OCI-LY7 (cell line): ENCODE measurements at regions not wholly inside any gene's neighbourhood (a gene's known extent, or its start where the extent isn't known, plus 50 kb on each side); places are given as distances from the start of the nearest gene placed in this dataset.

Experiments
- BruUV-seq: library from RNA; stranded (reverse); fragments of 400-500 nt; replicated peaks from 2 replicates; lab custom pipeline; 2021; lab: Mats Ljungman, UMichigan
- CTCF ChIA-PET: fragments of 300-600 bp; sonication (Branson Sonifier 250); formaldehyde crosslinking; loops from one replicate; lab custom pipeline; 2022; ENCODE audit warnings: antibody characterized with exemption; ENCODE audit not compliant: unreplicated experiment; lab: Charles Lee
- POLR2A ChIA-PET: fragments of 300-600 bp; sonication (Branson Sonifier 250); formaldehyde crosslinking; loops from one replicate; lab custom pipeline; 2022; ENCODE audit warnings: antibody characterized with exemption; lab: Charles Lee
- DNase-seq: peaks from one replicate; pipeline ENCODE4 v3.0.0-alpha.2; 2015; ENCODE audit warnings: low spot score
- H2AFZ ChIP-seq: fragments of 200-600 bp; sonication (generic), shearing (Covaris generic); 2 replicates; pipeline ENCODE4 v1.6.1; 2014; ENCODE audit warnings: mild to moderate bottlenecking, antibody characterized with exemption, low read length, moderate library complexity
- H3K27ac ChIP-seq: fragments of 200-600 bp; sonication (generic); 2 replicates; pipeline ENCODE4 v1.5.1; 2014; ENCODE audit warnings: mixed run types, low read depth, mild to moderate bottlenecking, moderate library complexity, low read length, inconsistent platforms; ENCODE audit not compliant: poor library complexity, severe bottlenecking
- H3K36me3 ChIP-seq: fragments of 200-600 bp; sonication (generic); 2 replicates; pipeline ENCODE4 v1.6.1; 2014; ENCODE audit warnings: mild to moderate bottlenecking, antibody characterized with exemption, low read length, moderate library complexity, mixed read lengths; ENCODE audit not compliant: insufficient read depth
- H3K4me1 ChIP-seq: fragments of 200-600 bp; sonication (generic); 2 replicates; pipeline ENCODE4 v1.5.1; 2014; ENCODE audit warnings: mild to moderate bottlenecking, low read length; ENCODE audit not compliant: insufficient read depth, poor library complexity, severe bottlenecking
- H3K4me2 ChIP-seq: fragments of 200-600 bp; sonication (generic); 2 replicates; pipeline ENCODE4 v1.6.1; 2014; ENCODE audit warnings: mild to moderate bottlenecking, low read length
- H3K4me3 ChIP-seq: fragments of 200-600 bp; sonication (generic); 2 replicates; pipeline ENCODE4 v1.5.1; 2014; ENCODE audit warnings: mild to moderate bottlenecking, low read depth, low read length; ENCODE audit not compliant: poor library complexity, severe bottlenecking
- H3K79me2 ChIP-seq: fragments of 200-600 bp; sonication (generic); 2 replicates; pipeline ENCODE4 v1.6.1; 2016; ENCODE audit warnings: low read depth, mild to moderate bottlenecking, low read length, moderate library complexity, mixed read lengths; ENCODE audit not compliant: insufficient read depth
- H3K9me2 ChIP-seq: fragments of 200-600 bp; sonication (generic); 2 replicates; pipeline ENCODE4 v1.6.1; 2016; ENCODE audit warnings: mild to moderate bottlenecking, low read length, mixed read lengths; ENCODE audit not compliant: insufficient read depth
- H3K9me3 ChIP-seq: fragments of 200-600 bp; sonication (generic); 2 replicates; pipeline ENCODE4 v1.6.1; 2014; ENCODE audit warnings: mild to moderate bottlenecking, mixed run types, low read length, mixed read lengths
- H4K20me1 ChIP-seq: fragments of 200-600 bp; sonication (generic); 2 replicates; pipeline ENCODE4 v1.6.1; 2014; ENCODE audit warnings: mild to moderate bottlenecking, antibody characterized with exemption, low read length, moderate library complexity, mixed read lengths; ENCODE audit not compliant: insufficient read depth
- CTCF ChIP-seq: fragments of 200-600 bp; sonication (generic); conservative IDR thresholded peaks from 2 replicates; pipeline ENCODE4 v1.5.1; 2014; ENCODE audit warnings: mild to moderate bottlenecking, antibody characterized with exemption, low read length, moderate library complexity, mixed read lengths
- EZH2phosphoT487 ChIP-seq: fragments of 200-600 bp; sonication (generic); IDR thresholded peaks from 2 replicates; pipeline ENCODE4 v1.6.1; 2018; ENCODE audit warnings: low read depth, borderline replicate concordance, mild to moderate bottlenecking, mixed run types, antibody characterized with exemption, low read length, moderate library complexity, mixed read lengths
- intact Hi-C: fragments of 100-400 bp; cut with micrococcal nuclease; formaldehyde crosslinking; loops from one replicate; pipeline ENCODE4 v1.10.0; 2022; ENCODE audit not compliant: unreplicated experiment

DNA sequence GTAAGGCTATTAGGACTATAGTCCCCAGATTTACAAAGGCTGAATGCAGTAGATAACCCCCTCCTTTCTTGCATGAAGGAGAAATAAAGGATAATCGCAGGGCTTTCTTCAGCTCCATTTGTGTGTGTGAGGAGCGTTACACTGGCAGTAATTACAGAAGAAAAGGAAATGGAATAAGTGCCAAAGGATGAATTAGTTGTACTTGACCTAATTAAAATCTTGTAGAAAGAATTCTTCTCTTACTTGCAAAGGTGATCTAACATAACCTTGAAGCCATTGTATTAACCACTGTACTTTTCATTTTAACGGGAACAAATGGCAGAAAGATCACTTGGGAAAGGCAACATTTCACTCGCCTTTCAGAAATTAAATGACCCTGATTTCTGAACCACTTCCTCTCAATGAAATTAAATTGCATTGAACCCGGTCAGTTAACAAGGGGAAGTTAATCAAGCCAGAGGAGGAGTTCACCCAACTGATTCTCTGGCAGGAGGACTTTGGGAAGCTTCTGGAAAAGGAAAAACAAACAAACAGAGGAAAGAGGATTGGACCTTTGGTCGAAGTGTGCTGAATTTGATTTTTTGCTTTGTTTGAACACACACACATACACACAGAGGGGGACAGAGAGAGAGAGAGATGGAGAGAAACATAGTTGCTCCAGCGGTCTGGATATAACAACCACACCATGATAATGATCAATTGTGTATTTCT is 90.6 kb downstream of the GP2 start:
- Histone ChIP-seq H3K36me3 (no peaks in the 10 kb centered on the region), H3K4me1 (no peaks in the 10 kb centered on the region), H3K27ac (no peak overlapping the region), H3K4me3 (no peak overlapping the region), H3K9me3 (no peaks in the 10 kb centered on the region), H2AFZ (no peak overlapping the region), H4K20me1 (no peaks in the 10 kb centered on the region), H3K4me2 (no peak overlapping the region), H3K79me2 (no peaks in the 10 kb centered on the region), H3K9me2 (no peaks in the 10 kb centered on the region)
- ChIA-PET CTCF (no interaction called here), POLR2A (no interaction called here)
- BruUV-seq = no TSS peak
- TF ChIP-seq EZH2phosphoT487 = no peak
- no peak for TF ChIP-seq CTCF
- intact Hi-C loops = no loop called here
- no peak for DNase-seq

DNA sequence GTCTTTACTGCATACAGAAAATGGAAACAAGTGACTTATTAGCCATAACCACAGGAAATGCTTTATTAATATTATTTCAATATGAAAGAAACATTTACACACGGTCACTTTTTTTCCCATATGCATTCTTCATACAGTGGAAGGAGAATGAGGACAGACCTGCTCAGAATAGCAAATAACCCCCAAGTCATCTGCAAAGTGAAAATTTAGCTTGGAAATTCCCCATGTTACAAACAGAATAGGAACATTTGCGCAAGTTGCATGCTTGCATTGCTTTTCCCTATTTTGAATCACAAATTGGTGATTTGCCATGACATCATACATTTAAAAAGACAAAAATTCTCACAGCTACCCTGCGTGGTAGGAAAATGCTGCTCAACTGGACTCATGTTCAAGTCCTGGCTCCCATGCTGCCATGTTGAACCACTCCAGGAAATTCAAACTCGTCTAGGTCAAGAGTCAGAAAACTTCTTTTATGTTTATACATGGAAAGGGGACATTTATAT is 102.0 kb downstream of the GP2 start:
- TF ChIP-seq CTCF (no peak), EZH2phosphoT487 (no peak)
- no TSS peak for BruUV-seq
- Histone ChIP-seq H4K20me1 (no peaks in the 10 kb centered on the region), H3K79me2 (no peaks in the 10 kb centered on the region), H3K4me3 (no peak overlapping the region), H3K9me2 (no peaks in the 10 kb centered on the region), H3K4me1 (no peaks in the 10 kb centered on the region), H3K27ac (no peak overlapping the region), H3K36me3 (no peaks in the 10 kb centered on the region), H3K9me3 (no peaks in the 10 kb centered on the region), H2AFZ (no peak overlapping the region), H3K4me2 (no peak overlapping the region)
- CTCF ChIA-PET = interaction anchor here (0.6 kb wide), 1 partner anchor 17 kb away, joined by 3 read pairs; no protein-coding TSS in a partner anchor
- intact Hi-C loops = no loop called here
- POLR2A ChIA-PET = no interaction called here
- DNase-seq = no peak

DNA sequence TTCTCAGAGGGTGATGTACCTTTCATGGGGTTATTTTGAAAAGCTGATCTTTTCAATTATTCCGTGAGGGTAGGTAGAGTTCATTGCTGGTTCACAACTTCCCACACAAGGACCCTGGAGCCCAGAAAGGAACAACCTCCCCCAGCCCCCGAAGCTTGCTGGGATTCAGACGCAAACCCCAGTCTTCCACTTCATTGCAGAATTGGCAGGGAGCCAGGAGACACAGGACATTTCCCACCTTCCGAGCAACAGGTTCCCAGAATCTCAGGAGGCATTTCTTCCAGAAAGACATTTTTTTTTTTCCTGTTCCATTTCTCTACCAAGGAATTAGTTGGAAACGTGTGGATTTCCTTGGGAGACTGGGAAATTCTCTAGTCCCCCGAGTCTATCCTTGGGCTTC is 106.1 kb downstream of the GP2 start:
- H3K27ac ChIP-seq = no peak overlapping the region
- BruUV-seq = no TSS peak
- no peaks in the 10 kb centered on the region for H3K4me1 ChIP-seq
- H3K36me3 ChIP-seq = no peaks in the 10 kb centered on the region
- intact Hi-C loops = no loop called here
- no peaks in the 10 kb centered on the region for H3K79me2 ChIP-seq
- H4K20me1 ChIP-seq = no peaks in the 10 kb centered on the region
- no peak overlapping the region for H3K4me3 ChIP-seq
- H2AFZ ChIP-seq = no peak overlapping the region
- H3K4me2 ChIP-seq = no peak overlapping the region
- H3K9me3 ChIP-seq = no peaks in the 10 kb centered on the region
- H3K9me2 ChIP-seq = no peaks in the 10 kb centered on the region
- TF ChIP-seq EZH2phosphoT487 (no peak), CTCF (no peak)
- ChIA-PET POLR2A (no interaction called here), CTCF (no interaction called here)
- no peak for DNase-seq
